ENCODE measurements at regions not wholly inside any gene's neighbourhood (a gene's known extent, or its start where the extent isn't known, plus 50 kb on each side); places are given as distances from the start of the nearest gene placed in this dataset.

- Mint-ChIP-seq H3K27ac (no peak overlapping the region), H3K27me3 (no peaks in the 10 kb centered on the region), H3K4me1 (ENCODE audit: low read depth) (peaks cover 14% of the 10 kb centered on the region), H3K9me3 (ENCODE audit: low read depth) (peaks cover 6% of the 10 kb centered on the region), H3K36me3 (ENCODE audit: insufficient read depth) (no peaks in the 10 kb centered on the region), H3K4me3 (ENCODE audit: low read depth) (no peak overlapping the region)
- TF ChIP-seq CTCF (IDR thresholded peaks at IDR 0.05; ENCODE audit: unreplicated experiment), result no peak
- no peak for DNase-seq (ENCODE audit: low spot score, unreplicated experiment)
These were observed 142.6 kb downstream of the DCK start for GRCh38 chr4:71136071-71136470.

GRCh38 chr4:71138007-71138615, 144.7 kb downstream of the DCK start:
- DNase-seq (ENCODE audit: low spot score, unreplicated experiment), result no peak
- Mint-ChIP-seq H3K4me3 (ENCODE audit: low read depth) (no peak overlapping the region), H3K27me3 (no peaks in the 10 kb centered on the region), H3K9me3 (ENCODE audit: low read depth) (peaks cover 6% of the 10 kb centered on the region), H3K4me1 (ENCODE audit: low read depth) (peaks cover 14% of the 10 kb centered on the region), H3K36me3 (ENCODE audit: insufficient read depth) (no peaks in the 10 kb centered on the region), H3K27ac (peak overlapping the region; percentile 60)
- TF ChIP-seq CTCF (IDR thresholded peaks at IDR 0.05; ENCODE audit: unreplicated experiment), result no peak

GRCh38 chr4:71140563-71140962, 147.1 kb downstream of the DCK start:
- no peak for TF ChIP-seq CTCF (IDR thresholded peaks at IDR 0.05; ENCODE audit: unreplicated experiment)
- Mint-ChIP-seq H3K4me1 (ENCODE audit: low read depth) (peaks cover 14% of the 10 kb centered on the region), H3K36me3 (ENCODE audit: insufficient read depth) (no peaks in the 10 kb centered on the region), H3K27ac (no peak overlapping the region), H3K9me3 (ENCODE audit: low read depth) (peaks cover 6% of the 10 kb centered on the region), H3K27me3 (no peaks in the 10 kb centered on the region), H3K4me3 (ENCODE audit: low read depth) (no peak overlapping the region)
- no peak for DNase-seq (ENCODE audit: low spot score, unreplicated experiment)

GRCh38 chr4:71141125-71141524, 147.7 kb downstream of the DCK start:
- Mint-ChIP-seq H3K27ac (no peak overlapping the region), H3K4me3 (ENCODE audit: low read depth) (no peak overlapping the region)

DNA sequence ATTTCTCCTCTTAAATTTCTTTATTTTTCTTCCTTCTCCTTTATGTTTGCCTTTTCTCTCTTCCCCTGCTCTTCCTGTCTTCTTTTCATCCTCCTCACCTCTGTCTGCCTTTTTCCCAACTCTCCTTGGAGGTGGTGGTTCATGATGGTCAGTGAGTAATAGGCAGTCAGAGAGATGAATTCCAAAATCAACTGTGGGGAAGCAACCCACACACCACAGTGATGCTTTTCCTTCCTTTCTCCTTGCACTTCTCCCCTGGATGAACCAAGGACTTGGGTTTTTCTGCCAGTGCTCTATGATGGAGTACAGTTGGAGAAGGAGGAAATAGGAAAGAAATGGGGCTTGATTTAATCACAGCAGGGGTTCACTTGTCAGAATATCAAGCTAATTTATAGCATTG, 153.8 kb downstream of the DCK start:
- TF ChIP-seq CTCF (IDR thresholded peaks at IDR 0.05; ENCODE audit: unreplicated experiment), result no peak
- H3K4me3 Mint-ChIP-seq (ENCODE audit: low read depth), result no peak overlapping the region
- DNase-seq (ENCODE audit: low spot score, unreplicated experiment), result no peak
- peaks cover 3% of the 10 kb centered on the region for H3K9me3 Mint-ChIP-seq (ENCODE audit: low read depth)
- H3K27ac Mint-ChIP-seq, result no peak overlapping the region
- H3K4me1 Mint-ChIP-seq (ENCODE audit: low read depth), result peaks cover 8% of the 10 kb centered on the region
- no peaks in the 10 kb centered on the region for H3K27me3 Mint-ChIP-seq
- H3K36me3 Mint-ChIP-seq (ENCODE audit: insufficient read depth), result no peaks in the 10 kb centered on the region

More at GRCh38 chr4:71141125-71141524, 147.7 kb downstream of the DCK start:
- Mint-ChIP-seq H3K27me3 (no peaks in the 10 kb centered on the region), H3K36me3 (ENCODE audit: insufficient read depth) (no peaks in the 10 kb centered on the region), H3K4me1 (ENCODE audit: low read depth) (peaks cover 13% of the 10 kb centered on the region), H3K9me3 (ENCODE audit: low read depth) (peaks cover 6% of the 10 kb centered on the region)
- no peak for TF ChIP-seq CTCF (IDR thresholded peaks at IDR 0.05; ENCODE audit: unreplicated experiment)
- no peak for DNase-seq (ENCODE audit: low spot score, unreplicated experiment)
